ENCODE measurements at regions not wholly inside any gene's neighbourhood (a gene's known extent, or its start where the extent isn't known, plus 50 kb on each side); places are given as distances from the start of the nearest gene placed in this dataset.

DNA sequence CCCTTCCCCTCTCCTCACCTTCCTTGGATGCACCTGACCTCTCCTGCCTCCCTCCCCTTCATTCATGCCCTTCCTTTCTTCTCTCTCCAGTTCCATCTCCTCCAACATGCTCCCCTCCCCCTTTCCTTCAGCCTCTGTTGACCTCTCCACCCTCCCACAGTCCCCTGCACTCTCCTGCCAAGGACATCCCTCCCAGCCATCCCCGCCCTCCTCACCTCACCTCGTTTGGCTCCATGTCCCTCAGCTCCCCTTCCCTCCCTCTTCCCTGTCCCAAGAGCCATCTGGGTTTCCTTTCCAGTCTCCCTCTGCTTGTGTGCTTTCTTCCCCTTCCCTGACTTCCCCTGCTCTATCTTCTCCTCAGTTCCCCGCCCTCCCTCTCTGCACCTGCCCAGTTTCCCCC is 819.7 kb downstream of the KCNJ18 start:
- TF ChIP-seq, protein P1, sequence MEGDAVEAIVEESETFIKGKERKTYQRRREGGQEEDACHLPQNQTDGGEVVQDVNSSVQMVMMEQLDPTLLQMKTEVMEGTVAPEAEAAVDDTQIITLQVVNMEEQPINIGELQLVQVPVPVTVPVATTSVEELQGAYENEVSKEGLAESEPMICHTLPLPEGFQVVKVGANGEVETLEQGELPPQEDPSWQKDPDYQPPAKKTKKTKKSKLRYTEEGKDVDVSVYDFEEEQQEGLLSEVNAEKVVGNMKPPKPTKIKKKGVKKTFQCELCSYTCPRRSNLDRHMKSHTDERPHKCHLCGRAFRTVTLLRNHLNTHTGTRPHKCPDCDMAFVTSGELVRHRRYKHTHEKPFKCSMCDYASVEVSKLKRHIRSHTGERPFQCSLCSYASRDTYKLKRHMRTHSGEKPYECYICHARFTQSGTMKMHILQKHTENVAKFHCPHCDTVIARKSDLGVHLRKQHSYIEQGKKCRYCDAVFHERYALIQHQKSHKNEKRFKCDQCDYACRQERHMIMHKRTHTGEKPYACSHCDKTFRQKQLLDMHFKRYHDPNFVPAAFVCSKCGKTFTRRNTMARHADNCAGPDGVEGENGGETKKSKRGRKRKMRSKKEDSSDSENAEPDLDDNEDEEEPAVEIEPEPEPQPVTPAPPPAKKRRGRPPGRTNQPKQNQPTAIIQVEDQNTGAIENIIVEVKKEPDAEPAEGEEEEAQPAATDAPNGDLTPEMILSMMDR (IDR thresholded peaks at IDR 0.05): no peak
- TF ChIP-seq EZH2 (IDR thresholded peaks at IDR 0.05): no peak
- no peak for TF ChIP-seq EZH2phosphoT487 (IDR thresholded peaks at IDR 0.05)

All from neural progenitor cell (in vitro differentiated cells).